Fibroblast of lung (primary cell): ENCODE measurements at regions not wholly inside any gene's neighbourhood (a gene's known extent, or its start where the extent isn't known, plus 50 kb on each side); places are given as distances from the start of the nearest gene placed in this dataset.

Source experiments
- EZH2 ChIP-seq: IDR thresholded peaks from 2 replicates; pipeline ENCODE4 v1.5.1; 2012; ENCODE audit warnings: low read length, control low read depth, mild to moderate bottlenecking; ENCODE audit errors: missing control alignments
- TF ChIP-seq, protein P1 (sequence below), 2 donors: IDR thresholded peaks in 1 of 2; conservative IDR thresholded peaks in 1 of 2; 1 replicate in 1 of 2; 2 replicates in 1 of 2; pipeline ENCODE4 v1.5.1; 2011 to 2012; ENCODE audit warnings: low read length in 2 of 2, control low read depth in 1 of 2, inconsistent platforms in 1 of 2, low read depth in 1 of 2, mild to moderate bottlenecking in 1 of 2

DNA sequence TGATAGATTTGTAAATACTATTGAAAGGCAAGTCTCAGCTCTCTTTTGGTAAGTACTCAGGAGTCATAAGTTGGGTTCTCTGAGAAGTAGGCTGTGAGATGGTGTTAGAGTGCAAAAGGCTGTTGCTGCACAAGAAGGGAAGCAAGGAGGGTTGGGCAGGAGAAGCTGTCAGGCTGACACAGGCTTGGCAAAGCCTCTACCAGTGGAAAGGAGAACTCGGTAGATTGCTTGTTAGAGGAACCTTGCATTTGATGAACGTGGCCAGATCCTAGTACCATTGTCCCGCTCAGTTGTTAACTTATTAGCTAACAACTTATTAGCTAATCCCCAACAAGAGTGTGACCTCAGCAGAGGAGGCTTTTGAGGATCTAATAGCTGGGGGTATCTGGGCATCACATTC, 449.3 kb upstream of the BOD1L1 start:
- TF ChIP-seq, protein P1, sequence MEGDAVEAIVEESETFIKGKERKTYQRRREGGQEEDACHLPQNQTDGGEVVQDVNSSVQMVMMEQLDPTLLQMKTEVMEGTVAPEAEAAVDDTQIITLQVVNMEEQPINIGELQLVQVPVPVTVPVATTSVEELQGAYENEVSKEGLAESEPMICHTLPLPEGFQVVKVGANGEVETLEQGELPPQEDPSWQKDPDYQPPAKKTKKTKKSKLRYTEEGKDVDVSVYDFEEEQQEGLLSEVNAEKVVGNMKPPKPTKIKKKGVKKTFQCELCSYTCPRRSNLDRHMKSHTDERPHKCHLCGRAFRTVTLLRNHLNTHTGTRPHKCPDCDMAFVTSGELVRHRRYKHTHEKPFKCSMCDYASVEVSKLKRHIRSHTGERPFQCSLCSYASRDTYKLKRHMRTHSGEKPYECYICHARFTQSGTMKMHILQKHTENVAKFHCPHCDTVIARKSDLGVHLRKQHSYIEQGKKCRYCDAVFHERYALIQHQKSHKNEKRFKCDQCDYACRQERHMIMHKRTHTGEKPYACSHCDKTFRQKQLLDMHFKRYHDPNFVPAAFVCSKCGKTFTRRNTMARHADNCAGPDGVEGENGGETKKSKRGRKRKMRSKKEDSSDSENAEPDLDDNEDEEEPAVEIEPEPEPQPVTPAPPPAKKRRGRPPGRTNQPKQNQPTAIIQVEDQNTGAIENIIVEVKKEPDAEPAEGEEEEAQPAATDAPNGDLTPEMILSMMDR (conservative IDR thresholded peaks at IDR 0.05 in 1 of 2, IDR thresholded peaks at IDR 0.05 in 1 of 2; ENCODE audit: low read depth in 1 of 2, low read length in 2 of 2) = no peak
- no peak for TF ChIP-seq EZH2
